Activated CD4-positive, alpha-beta T cell treated with anti-CD3 and anti-CD28 coated beads, Interleukin-2, amount 50 U/mL, for 48 hours (primary cell): ENCODE measurements at regions not wholly inside any gene's neighbourhood (a gene's known extent, or its start where the extent isn't known, plus 50 kb on each side); places are given as distances from the start of the nearest gene placed in this dataset.
A peak's percentile ranks its signal among the peaks of the same experiment; 100 is the strongest.

ENCODE experiments used
- DNase-seq, 2 experiments: peaks; one replicate each; pipeline ENCODE4 v3.0.0-alpha.2; 2020

DNA sequence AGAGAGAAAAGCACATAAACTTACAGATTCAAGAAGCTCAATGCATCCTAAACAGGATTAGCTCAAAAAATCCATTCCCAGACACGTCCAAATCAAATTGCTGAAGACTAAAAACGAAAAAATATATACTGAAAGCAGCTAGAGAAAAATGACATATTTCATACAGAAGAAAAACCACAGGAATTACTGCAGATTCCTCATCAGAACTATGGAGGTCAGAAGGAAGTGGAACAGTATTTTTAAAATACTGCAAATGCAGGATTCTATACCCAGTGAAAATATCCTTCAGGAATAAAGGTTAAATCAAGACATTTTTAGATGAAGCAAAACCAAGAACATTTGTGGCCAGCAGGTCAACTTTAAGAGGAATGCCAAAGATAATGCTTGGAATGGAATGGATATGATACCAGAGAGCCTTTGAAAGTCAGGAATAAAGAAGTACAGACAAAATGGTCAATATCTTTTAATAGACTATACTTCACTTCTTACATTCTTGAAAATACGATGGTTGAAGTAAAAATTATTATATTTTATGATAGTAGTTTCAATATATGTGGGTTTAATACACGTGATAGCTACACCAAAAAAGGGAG lies 352.9 kb downstream of the CTTN start:
- no peak for DNase-seq

- DNase-seq = peak; percentile 69 to 70
Observed at GRCh38 chr11:70755410-70756158, 357.3 kb downstream of the CTTN start.

DNA sequence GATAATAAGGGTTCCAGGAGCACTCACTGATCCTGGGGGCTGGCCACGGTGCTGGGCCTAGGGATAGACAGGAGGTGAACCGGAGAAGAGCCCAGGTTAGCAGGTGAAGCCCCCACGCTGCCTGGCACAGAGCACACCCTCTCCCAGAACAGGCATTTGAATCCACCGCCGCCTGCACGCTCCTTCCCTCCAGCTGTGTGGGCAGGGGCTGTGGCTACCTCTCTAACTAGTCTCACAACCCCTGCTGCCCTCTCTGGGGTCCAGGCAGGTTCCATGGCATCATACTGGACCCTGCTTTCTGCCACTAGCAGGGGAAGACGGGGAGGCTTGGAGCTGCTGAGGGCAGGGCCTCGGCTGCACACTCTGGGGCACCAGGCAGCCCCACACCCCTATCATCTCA lies 358.0 kb downstream of the CTTN start:
- DNase-seq = no peak

- no peak for DNase-seq
Observed at GRCh38 chr11:70756756-70757155, 358.4 kb downstream of the CTTN start.

DNA sequence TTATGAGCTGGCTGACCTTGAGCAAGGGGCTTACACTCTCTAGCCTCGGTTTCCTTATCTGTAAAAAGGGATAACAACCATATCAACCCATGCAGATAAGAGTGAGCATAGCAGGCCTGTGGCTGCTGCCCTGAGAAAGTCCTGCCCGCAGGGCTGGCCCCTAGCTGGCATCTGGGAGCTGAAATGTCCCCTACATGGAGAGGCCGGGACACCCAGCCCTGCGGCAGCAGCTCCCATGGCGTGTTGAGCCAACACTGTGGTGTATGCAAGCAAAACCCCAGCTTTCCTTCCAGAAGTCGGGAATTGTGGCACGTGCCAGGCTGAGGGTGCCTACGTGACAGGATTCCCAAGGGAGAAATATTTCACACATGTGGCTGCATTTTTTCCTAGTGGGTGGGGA lies 358.9 kb downstream of the CTTN start:
- DNase-seq = no peak

DNA sequence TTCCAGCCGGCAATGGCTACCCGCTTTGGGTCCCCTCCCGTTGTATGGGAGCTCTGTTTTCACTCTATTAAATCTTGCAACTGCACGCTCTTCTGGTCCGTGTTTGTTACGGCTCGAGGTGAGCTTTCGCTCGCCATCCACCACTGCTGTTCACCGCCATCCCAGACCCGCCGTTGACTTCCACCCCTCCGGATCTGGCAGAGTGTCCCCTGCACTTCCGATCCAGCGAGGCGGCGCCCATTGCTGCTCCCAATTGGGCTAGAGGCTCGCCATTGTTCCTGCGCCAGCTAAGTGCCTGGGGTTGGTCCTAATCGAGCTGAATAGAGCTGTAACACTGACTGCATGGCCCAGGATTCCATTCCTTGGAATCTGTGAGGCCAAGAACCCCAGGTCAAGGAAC lies 359.9 kb downstream of the CTTN start:
- DNase-seq = no peak

- no peak for DNase-seq
Observed at GRCh38 chr11:70759846-70760245, 361.5 kb downstream of the CTTN start.

DNA sequence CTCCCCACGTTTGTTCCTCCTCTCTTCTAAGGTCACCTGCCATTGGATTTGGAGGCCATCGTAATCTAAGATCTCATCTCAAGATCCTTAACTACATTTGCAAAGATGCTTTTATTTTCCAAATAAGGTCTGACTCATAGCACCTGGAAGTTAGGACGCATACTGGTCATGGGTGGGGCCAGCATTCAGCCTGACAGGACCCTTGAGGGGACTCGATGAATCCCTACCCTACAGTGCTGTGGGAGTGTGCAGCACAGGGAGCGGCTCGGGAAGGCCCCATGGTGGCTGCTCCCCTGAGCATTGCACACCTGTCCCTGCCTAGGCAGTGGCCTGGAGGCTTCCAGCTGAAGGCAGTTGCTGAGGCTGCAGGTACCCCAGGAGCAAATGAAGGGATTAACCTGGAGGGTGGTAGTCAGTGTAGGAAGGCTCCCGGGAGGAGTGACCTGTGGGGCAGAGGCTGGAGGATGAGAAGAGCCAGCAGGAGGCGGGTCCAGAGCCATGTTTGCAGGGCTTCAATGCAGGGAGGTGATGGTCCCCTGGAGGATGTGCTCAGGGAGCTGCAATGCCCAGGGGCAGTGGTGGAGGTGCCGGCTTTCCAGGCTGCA lies 362.2 kb downstream of the CTTN start:
- DNase-seq = no peak

DNA sequence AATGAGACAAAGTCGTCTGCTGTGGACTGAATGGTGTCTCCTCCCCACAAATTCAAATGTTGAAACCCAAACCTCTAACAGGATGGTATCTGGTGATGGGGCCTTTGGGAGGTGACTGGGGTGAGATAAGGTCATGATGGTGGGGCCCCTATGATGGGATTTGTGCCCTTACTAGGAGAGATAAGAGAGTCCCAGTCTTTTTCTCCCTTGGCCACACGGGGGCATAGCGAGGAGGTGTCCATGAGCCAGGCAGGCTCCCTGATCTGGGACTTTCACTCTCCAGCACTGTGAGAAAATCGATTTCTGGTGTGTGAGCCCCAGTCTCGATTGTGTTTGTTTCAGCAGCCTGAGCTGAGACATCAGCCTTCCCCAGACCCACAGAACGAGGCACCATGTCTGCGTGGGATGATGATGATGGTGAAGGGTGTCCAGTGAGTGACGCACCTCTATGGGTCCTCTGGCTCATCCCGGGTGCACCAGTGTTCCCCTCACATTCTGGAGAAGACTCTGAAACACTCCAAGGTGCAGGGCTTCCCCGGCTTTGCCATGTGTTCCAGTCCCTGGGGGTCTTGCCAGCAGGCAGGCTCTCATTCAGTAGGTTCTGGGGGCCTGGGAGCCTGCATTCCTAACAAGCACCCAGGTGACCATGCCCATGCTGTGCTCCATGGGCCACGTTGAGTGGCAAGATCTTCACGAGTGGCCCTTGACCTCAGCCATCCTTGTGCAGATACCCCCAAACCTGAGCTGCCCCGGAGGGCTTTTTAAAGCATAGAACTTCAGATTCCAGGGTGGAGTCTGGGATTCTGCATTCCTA lies 363.0 kb downstream of the CTTN start:
- DNase-seq = no peak

- DNase-seq = no peak
Observed at GRCh38 chr11:70761908-70762337, 363.6 kb downstream of the CTTN start.

DNA sequence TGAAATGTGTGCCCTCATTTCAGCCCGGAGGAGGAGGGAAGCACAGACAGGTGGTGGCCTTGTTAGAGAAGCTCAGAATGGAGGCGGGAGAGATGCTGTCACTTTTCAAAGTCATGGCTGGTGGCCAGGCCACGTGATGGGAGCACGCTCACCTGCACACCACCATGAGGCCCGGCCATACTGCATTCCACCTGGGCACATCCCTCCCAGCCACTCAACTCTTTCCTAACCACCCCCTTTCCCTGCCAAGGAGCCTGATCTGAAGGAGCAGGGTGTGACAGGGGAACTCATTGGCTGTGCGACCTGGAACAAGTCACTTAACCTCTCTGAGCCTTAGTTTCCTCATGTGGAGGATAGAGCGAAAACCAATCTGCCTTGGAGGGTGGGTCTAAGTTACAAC lies 364.5 kb downstream of the CTTN start:
- DNase-seq = no peak

GRCh38 chr11:70763606-70764005 lies 365.3 kb downstream of the CTTN start:
- DNase-seq = no peak

DNA sequence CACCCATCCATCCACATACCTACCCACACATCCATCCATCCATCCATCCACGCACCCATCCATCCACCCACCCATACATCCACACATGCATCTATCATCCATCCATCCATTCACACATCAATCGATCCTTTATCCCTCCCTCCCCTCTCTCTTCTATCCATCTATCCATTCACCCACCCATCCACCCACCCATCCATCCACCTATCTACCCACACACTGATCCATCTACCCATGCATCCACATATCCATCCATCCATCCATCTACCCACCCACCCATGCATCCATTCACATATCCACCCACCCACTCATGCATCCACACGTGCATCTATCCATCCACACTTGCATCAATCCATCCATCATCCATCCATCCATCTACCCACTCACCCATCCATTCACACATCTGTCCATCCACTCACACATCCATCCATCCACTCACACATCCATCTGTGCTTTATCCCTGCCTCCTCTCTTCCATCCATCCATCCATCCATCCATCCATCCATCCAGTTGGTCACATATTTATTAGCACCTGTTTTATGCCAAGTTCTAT lies 366.1 kb downstream of the CTTN start:
- no peak for DNase-seq

DNA sequence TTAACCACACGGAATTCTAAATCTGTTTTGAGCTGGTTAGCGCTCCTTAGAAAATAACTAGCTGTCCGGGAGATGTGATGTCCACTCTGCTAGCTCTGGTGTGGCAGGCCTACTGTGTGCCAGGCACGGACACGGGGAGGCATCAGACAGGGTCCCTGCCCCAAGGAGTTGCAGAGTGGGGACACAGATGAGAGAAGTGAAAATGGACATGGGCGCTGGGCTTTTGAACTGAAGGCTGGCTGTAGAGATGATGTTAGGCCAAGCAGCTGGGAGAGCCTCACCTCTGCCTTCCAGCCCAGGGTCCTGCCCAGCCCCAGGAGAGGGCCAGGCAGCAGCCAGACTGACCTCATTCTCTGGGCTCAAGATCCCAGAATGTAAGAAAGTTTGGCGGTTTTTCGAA lies 368.6 kb downstream of the CTTN start:
- DNase-seq = no peak

DNA sequence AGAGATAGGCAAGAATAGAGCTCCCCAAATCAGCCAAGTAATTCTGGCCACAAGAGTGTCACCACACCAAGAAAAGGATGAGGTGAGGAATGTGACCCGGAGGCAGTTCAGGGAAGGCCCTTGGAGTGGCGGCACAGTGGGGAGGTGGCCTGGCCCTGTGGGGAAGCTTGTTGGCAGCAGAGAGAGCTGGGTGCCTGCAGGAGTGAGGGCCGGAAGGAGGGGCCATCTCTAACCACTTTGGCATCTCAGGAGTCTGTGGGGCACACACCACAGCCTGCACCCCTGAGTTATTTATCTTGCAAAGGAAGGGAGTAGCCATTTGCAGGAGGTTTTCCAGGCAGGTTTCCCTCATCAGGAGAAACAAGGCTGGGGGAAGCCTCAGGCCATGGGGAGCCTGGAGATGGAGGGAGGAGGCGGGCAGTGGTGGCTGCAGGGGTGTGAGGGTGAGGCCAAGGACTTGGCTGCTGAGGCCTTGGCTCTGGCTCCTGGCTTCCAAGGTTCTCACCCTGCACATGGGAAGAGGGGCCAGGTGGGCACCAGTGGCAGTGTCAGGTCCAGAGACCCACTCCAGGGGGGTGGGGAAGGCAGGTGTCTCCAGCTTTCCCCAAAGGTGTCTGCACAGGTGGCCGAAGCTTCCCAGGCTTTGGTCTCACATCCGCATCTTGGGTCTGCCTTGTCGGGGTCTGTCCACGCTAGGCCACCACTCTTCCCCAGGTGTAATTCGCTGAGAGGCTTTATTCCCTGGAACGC lies 370.2 kb downstream of the CTTN start:
- no peak for DNase-seq

GRCh38 chr11:70769106-70769505 lies 370.8 kb downstream of the CTTN start:
- DNase-seq = no peak

GRCh38 chr11:70769521-70769920 lies 371.2 kb downstream of the CTTN start:
- no peak for DNase-seq

DNA sequence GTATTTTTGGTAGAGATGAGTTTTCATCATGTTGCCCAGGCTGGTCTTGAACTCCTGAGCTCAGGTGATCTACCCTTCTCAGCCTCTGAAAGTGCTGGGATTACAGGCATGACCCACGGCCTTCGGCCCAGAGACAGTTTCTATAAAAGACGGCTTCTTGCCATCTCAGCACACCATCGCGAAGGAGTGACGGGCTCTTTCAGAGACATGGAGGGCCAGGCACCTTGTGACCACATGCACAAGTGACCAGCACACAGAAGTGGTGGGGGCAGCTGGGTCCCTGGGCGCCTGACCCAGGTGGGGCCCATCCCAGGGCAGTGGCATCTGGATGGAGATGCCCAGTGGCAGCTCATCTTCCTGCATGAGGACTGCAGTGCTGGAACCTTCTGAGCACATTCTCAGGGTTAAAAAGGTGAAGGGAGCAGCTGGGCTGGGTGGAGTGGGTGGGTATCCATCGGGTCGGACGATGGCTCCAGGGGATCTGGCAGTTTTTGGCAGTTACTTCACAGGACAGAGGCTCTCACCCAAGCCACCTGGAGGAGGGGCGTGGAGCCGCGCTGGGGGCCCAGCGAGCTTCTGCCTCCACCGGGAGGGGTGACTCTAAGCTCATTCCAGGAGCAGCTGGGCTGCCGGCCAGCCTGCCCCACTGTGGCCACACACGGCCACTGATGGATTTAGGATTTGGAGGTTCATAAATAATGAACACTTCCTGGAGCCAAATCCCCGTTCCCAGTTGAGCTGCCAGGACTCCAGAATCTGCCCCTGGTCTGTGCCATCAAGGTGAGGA lies 373.0 kb downstream of the CTTN start:
- no peak for DNase-seq

DNA sequence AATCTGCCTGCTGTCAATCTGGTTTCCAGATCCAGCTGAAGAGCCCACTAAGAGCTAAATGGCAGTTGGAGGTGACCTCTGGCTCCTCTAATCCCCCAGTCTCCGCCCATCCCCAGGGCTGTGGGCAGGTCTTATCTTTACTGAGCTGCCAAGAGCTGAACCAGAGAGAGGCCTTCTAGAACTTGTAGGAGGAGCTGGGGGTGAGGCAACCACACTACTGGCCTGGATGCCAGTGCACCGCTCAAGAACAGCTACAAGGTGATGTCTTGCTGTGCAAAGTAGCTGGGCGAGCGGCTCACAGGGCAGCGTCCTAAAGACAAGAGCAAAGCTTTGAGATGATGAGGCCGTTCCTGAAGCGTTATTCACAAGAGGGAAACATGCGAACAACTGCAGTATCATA lies 374.6 kb downstream of the CTTN start:
- DNase-seq = no peak

GRCh38 chr11:70775386-70776075 lies 377.2 kb downstream of the CTTN start:
- DNase-seq = no peak

GRCh38 chr11:70776914-70777532 lies 378.7 kb downstream of the CTTN start:
- DNase-seq = no peak
